K562 (cell line): ENCODE measurements at regions not wholly inside any gene's neighbourhood (a gene's known extent, or its start where the extent isn't known, plus 50 kb on each side); places are given as distances from the start of the nearest gene placed in this dataset.

Experiments used
- ATAC-seq: fragments of 200-7000 bp; cut with Tn5 transposase; 3 replicates; pipeline ENCODE4 v1.9.1; 2020; ENCODE audit warnings: moderate library complexity
- BruUV-seq: library from RNA; stranded (reverse); fragments of 400-500 nt; replicated peaks from 2 replicates; lab custom pipeline; 2021; lab: Mats Ljungman, UMichigan
- CTCF ChIA-PET: fragments of 300-600 bp; formaldehyde crosslinking; extraction: SDS; loops from one replicate; lab custom pipeline; 2021; ENCODE audit warnings: low intra/inter-chr PET ratio; lab: Yijun Ruan, JAX
- POLR2A ChIA-PET: fragments of 300-600, 350-650 bp; sonication (Branson Sonifier 250); formaldehyde crosslinking; extraction: SDS; loops from one replicate; lab custom pipeline; 2021; ENCODE audit warnings: antibody characterized with exemption, inconsistent platforms; lab: Yijun Ruan, JAX
- DNase-seq, 4 experiments: peaks; one replicate each; pipeline versions ENCODE4 v3.0.0 to v3.0.0-alpha.2; 2011 to 2018; ENCODE audit warnings: low spot score in 3 of 4, mixed read lengths in 3 of 4; ENCODE audit errors: extremely low read depth in 1 of 4
- FAIRE-seq: peaks from 2 replicates; lab custom pipeline; 2011; peaks lifted over from hg19 to GRCh38; lab: Jason Lieb, UNC
- H2AFZ ChIP-seq: 2 replicates; pipeline ENCODE4 v1.6.0; 2011; ENCODE audit warnings: low read depth, low read length, control low read depth, inconsistent platforms
- H3K27ac ChIP-seq: fragments of 200-600 bp; 3 replicates; pipeline ENCODE4 v1.8.0; 2011; ENCODE audit warnings: low read depth, mild to moderate bottlenecking, control low read depth, inconsistent platforms, low read length, moderate library complexity, mixed read lengths; ENCODE audit errors: extremely low read depth
- H3K27me3 ChIP-seq, 2 experiments: fragments of 300-600 bp in 1 of 2; 2 replicates in 1 of 2; 3 replicates in 1 of 2; pipeline versions ENCODE4 v1.6.0 to v1.8.0; 2011; ENCODE audit warnings: inconsistent platforms in 2 of 2, low read length in 2 of 2, mild to moderate bottlenecking in 1 of 2, mixed read lengths in 1 of 2, moderate library complexity in 1 of 2; ENCODE audit not compliant: control insufficient read depth in 2 of 2, insufficient read depth in 2 of 2
- H3K36me3 ChIP-seq: fragments of 300-600 bp; 3 replicates; pipeline ENCODE4 v1.8.0; 2011; ENCODE audit warnings: mild to moderate bottlenecking, low read length, inconsistent platforms; ENCODE audit not compliant: control insufficient read depth, insufficient read depth
- H3K4me1 ChIP-seq, 2 experiments: fragments of 200-600 bp in 1 of 2; replicated peaks in 1 of 2; 2 replicates in 1 of 2; 3 replicates in 1 of 2; pipeline versions ENCODE4 v1.5.1 to v1.8.0; 2011; ENCODE audit warnings: inconsistent platforms in 2 of 2, low read length in 2 of 2, mild to moderate bottlenecking in 1 of 2, mixed read lengths in 1 of 2, moderate library complexity in 1 of 2; ENCODE audit not compliant: control insufficient read depth in 2 of 2, insufficient read depth in 2 of 2
- H3K4me2 ChIP-seq: 2 replicates; pipeline ENCODE4 v1.6.1; 2011; ENCODE audit warnings: low read length, control low read depth, inconsistent platforms, mixed read lengths; ENCODE audit not compliant: insufficient read depth
- H3K4me3 ChIP-seq: fragments of 200-600 bp; sonication (generic), shearing (Covaris generic); 2 replicates; pipeline ENCODE4 v1.5.1; 2016; ENCODE audit warnings: control low read depth, inconsistent platforms
- H3K79me2 ChIP-seq: fragments of 200-600 bp; 3 replicates; pipeline ENCODE4 v1.8.0; 2011; ENCODE audit warnings: low read length, inconsistent platforms; ENCODE audit not compliant: control insufficient read depth, insufficient read depth
- H3K9ac ChIP-seq, 2 experiments: 2 replicates each; pipeline versions ENCODE4 v1.6.0 to v1.6.1; 2011; ENCODE audit warnings: low read depth in 2 of 2, low read length in 2 of 2, control low read depth in 1 of 2, inconsistent platforms in 1 of 2, mild to moderate bottlenecking in 1 of 2, mixed read lengths in 1 of 2; ENCODE audit not compliant: insufficient read depth in 1 of 2
- H3K9me1 ChIP-seq: one replicate; pipeline ENCODE4 v1.6.0; 2011; ENCODE audit warnings: inconsistent platforms, mild to moderate bottlenecking, low read length, moderate library complexity; ENCODE audit not compliant: control insufficient read depth, insufficient read depth
- H3K9me3 ChIP-seq: replicated peaks from 2 replicates; pipeline ENCODE4 v1.5.1; 2011; ENCODE audit warnings: low read depth, low read length, inconsistent platforms; ENCODE audit not compliant: control insufficient read depth, insufficient read depth
- H4K20me1 ChIP-seq: replicated peaks from 2 replicates; pipeline ENCODE4 v1.6.1; 2011; ENCODE audit warnings: low read length, inconsistent platforms, mixed read lengths; ENCODE audit not compliant: control insufficient read depth, insufficient read depth
- AFF4 ChIP-seq: sonication (generic); formaldehyde crosslinking; IDR thresholded peaks from 2 replicates; pipeline ENCODE4 v1.8.0; 2023; ENCODE audit warnings: mild to moderate bottlenecking, missing genetic modification reagents
- BHLHE40 ChIP-seq: IDR thresholded peaks from 2 replicates; pipeline ENCODE4 v1.6.1; 2011; ENCODE audit warnings: low read length, improper control_type of control experiment
- PCBP2 ChIP-seq: fragments of 200-400 bp; formaldehyde crosslinking; IDR thresholded peaks from 2 replicates; pipeline ENCODE4 v1.6.1; 2018; ENCODE audit warnings: low read length, low read depth, mild to moderate bottlenecking, moderate library complexity; ENCODE audit not compliant: poor library complexity, severe bottlenecking
- ZNF239 ChIP-seq: fragments of 250-450 bp; sonication (Bioruptor Pico); IDR thresholded peaks from 2 replicates; pipeline ENCODE4 v1.4.0; 2020; ENCODE audit warnings: mild to moderate bottlenecking
- ZNF280A ChIP-seq: fragments of 450-650 bp; IDR thresholded peaks from 2 replicates; pipeline ENCODE4 v1.6.1; 2018; ENCODE audit warnings: mild to moderate bottlenecking, low read depth; ENCODE audit not compliant: partially characterized antibody
- ZNF518B ChIP-seq: fragments of 250-450 bp; sonication (Bioruptor Pico); IDR thresholded peaks from 2 replicates; pipeline ENCODE4 v1.5.0; 2021; ENCODE audit warnings: mild to moderate bottlenecking, moderate library complexity
- WGBS: fragments of 100-300 bp; shearing (Covaris generic); methylation state at CpG from one replicate; pipeline ENCODE4 v1.1.6; 2016; ENCODE audit warnings: low coverage, mixed read lengths; ENCODE audit not compliant: insufficient coverage; ENCODE audit errors: missing lambda C conversion rate; 5-methylcytosine and 5-hydroxymethylcytosine counted together
- in situ Hi-C: fragments of 300-500 bp; cut with MboI; formaldehyde crosslinking; loops from 4 replicates; pipeline ENCODE4 v1.15.0; 2018; ENCODE audit warnings: inconsistent platforms, mixed read lengths
- intact Hi-C: fragments of 100-400 bp; cut with micrococcal nuclease; formaldehyde crosslinking; loops from 2 replicates; pipeline ENCODE4 v1.14.2; 2022

GRCh38 chr9:90287567-90288274, 354.9 kb downstream of the DIRAS2 start:
- no peak overlapping the region for H3K4me3 ChIP-seq
- no peak overlapping the region for H3K4me2 ChIP-seq
- 0% methylated on average over 9 of the region's 9 CpGs for WGBS
- no peak for FAIRE-seq
- TF ChIP-seq ZNF239 (CRISPR knock-in tag) (no peak), AFF4 (CRISPR knock-in tag) (no peak), ZNF518B (CRISPR knock-in tag) (no peak), ZNF280A (no peak), BHLHE40 (no peak), PCBP2 (no peak)
- TF ChIP-seq, all 486 proteins: peak for 0
- Histone ChIP-seq H3K27ac (no peak overlapping the region), H3K36me3 (no peaks in the 10 kb centered on the region), H3K9me3 (no peaks in the 10 kb centered on the region), H3K9me1 (no peaks in the 10 kb centered on the region), H2AFZ (no peak overlapping the region), H3K4me1 (no peaks in the 10 kb centered on the region), H4K20me1 (no peaks in the 10 kb centered on the region), H3K79me2 (no peaks in the 10 kb centered on the region), H3K27me3 (no peaks in the 10 kb centered on the region), H3K9ac (no peak overlapping the region)
- ChIA-PET CTCF (no interaction called here), POLR2A (no interaction called here)
- BruUV-seq, result no TSS peak
- ATAC-seq (no peak), DNase-seq (no peak)
- intact Hi-C loops, result no loop called here
- in situ Hi-C loops, result no loop called here
